WI38 (cell line): ENCODE measurements at regions not wholly inside any gene's neighbourhood (a gene's known extent, or its start where the extent isn't known, plus 50 kb on each side); places are given as distances from the start of the nearest gene placed in this dataset.
"Not testable (repeated sequence)": the region's sequence is repeated elsewhere in the genome, so short reads cannot be mapped to it uniquely, and the experiment has no call there.

ENCODE experiments used
- H3K4me3 ChIP-seq: 2 replicates; pipeline ENCODE4 v1.5.1; 2011; ENCODE audit warnings: low read depth, mild to moderate bottlenecking, control low read depth, low read length
- CTCF ChIP-seq: IDR thresholded peaks from 2 replicates; pipeline ENCODE4 v1.5.1; 2012; ENCODE audit warnings: low read depth, mild to moderate bottlenecking, control low read depth, low read length

GRCh38 chr15:20358779-20359414 is 182.7 kb downstream of the GOLGA6L6 start:
- TF ChIP-seq CTCF = no peak
- no peak overlapping the region for H3K4me3 ChIP-seq

DNA sequence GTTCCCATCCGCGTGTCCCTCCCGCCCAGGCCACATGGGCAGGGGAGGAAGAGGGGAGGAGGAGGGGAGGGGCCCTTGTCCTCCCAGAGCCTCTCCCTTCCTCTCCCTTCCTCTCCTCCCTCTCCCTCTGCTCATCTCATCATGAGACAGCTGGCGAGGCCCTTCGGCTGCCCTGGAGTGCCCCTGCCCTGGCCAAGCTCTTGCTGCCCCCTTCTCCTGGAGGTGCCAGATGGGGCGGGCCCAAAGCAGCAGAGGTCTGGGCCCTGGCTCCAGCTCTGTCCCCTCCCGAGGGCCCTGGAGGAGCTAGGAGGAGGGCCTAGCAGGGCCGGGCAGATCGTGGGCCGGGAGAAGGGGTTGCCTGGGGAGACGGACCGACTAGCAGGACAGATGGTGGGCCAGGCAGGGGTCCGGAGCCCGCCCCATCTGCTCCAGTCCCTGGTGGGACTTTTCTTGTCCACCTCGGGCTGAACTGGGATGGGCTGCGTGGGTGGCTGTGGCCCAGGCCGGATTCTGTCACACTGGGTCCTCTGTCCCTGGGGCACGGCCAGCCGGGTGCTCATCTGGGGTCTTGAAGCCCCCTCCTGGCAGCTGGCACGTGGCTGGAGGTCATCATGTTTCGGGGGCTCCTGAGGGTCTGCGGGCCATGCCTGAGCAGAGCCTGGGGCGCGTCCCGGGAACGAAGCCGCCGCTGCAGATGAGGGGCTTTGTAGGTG is 183.4 kb downstream of the GOLGA6L6 start:
- no peak for TF ChIP-seq CTCF
- no peak overlapping the region for H3K4me3 ChIP-seq

DNA sequence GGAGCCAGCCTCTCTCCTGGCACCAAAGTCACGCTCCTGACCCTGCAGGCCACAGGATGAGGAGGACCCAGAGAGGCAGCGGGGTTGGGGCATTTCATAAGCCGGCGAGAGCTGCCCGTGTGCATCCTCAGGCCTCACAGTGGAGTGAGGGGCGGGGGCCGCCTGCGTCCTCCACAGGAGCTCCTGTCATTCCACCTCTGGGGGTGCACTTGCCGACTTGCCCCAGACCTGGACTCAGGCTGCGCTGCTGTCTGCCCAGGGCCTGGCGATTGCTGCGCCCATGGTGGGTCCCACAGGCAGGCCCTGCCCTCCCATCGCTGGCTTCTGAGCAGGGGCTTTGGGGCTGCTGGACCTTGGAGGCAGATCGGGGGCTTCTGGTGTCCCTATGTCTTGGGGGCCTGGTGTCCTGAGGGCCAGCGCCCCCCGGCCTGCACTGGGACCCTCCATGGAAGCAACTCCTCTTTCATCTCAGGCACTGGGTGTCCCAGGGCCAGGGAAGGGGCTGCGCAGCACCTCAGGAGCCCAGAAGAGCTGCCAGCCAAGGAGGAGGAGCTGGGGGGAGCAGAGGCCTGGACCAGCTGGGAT is 184.0 kb downstream of the GOLGA6L6 start:
- no peak overlapping the region for H3K4me3 ChIP-seq
- no peak for TF ChIP-seq CTCF

- TF ChIP-seq CTCF = no peak
- no peak overlapping the region for H3K4me3 ChIP-seq
Observed at GRCh38 chr15:20356911-20357480, 184.6 kb downstream of the GOLGA6L6 start.

DNA sequence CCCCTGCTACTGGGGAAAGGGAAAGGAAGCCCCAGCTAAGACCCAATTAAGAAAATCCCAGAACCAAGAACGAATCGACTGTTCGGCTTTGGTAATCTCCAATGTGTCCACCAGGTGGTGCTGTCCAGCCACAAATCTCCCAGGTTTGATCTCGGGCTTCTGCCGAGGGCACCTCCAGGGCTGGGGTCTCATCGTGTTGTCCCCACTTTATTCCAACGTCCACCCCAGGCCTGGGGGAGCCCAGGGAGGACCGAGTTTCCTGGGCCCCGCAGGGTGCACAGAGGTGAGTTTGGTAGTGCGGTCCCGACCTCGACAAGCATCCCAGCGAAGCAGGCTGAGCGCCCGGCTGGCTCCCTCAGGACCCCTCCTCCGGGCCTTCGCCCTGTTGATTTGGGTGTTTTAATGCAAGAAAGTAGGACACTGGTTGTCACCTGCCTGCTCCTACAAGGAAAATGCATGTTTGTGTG is 185.1 kb downstream of the GOLGA6L6 start:
- peak; percentile 75 for TF ChIP-seq CTCF
- H3K4me3 ChIP-seq = no peak overlapping the region

GRCh38 chr15:20355256-20355868 is 186.2 kb downstream of the GOLGA6L6 start:
- H3K4me3 ChIP-seq = no peak overlapping the region
- no peak for TF ChIP-seq CTCF

DNA sequence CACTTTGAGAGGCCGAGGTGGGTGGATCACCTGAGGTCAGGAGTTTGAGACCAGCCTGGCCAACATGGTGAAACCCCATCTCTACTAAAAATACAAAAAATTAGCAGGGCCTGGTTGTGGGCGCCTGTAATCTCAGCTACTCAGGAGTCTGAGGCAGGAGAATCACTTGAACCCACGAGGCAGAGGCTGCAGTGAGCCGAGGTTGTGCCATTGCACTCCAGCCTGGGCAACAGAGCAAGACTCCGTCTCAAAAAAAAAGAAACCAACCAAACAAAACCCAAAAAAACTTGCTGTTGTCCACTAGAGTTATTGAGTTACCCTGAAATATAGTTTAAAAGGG is 186.7 kb downstream of the GOLGA6L6 start:
- not testable (repeated sequence) for H3K4me3 ChIP-seq
